Cardiac fibroblast (primary cell): ENCODE measurements at regions not wholly inside any gene's neighbourhood (a gene's known extent, or its start where the extent isn't known, plus 50 kb on each side); places are given as distances from the start of the nearest gene placed in this dataset.
A peak's percentile ranks its signal among the peaks of the same experiment; 100 is the strongest.
"Not testable (repeated sequence)": the region's sequence is repeated elsewhere in the genome, so short reads cannot be mapped to it uniquely, and the experiment has no call there.

Experiments
- DNase-seq, 2 donors: peaks; one replicate each; pipeline versions ENCODE4 v3.0.0 to v3.0.0-alpha.2; 2010; ENCODE audit warnings: low read depth in 2 of 2
- H3K4me3 ChIP-seq, 2 donors: replicated peaks in 1 of 2; 1 replicate in 1 of 2; 2 replicates in 1 of 2; pipeline ENCODE4 v1.5.1; 2011; ENCODE audit warnings: low read depth in 2 of 2, low read length in 2 of 2, mild to moderate bottlenecking in 2 of 2, moderate library complexity in 1 of 2

DNA sequence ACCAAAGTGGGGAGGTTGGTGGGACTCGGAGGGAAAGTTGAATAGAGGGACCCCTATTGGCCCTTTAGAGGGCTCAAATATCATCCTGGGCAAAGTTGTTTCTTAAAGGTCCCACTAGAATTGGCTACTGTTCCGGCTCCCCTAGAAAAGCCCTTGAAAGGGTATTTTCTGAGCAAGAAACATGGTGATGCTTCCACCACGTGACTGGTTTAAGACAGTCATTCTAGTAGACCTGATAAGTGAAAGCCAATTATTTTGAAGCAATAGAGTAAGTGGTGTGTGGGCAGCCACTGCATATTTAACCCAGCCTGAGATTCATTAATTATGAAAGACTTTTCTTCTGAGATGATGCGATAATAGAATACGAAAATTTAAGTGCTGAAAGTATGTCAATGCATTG is 253.3 kb downstream of the BCL2L11 start:
- DNase-seq, H3K4me3 ChIP-seq: not testable (repeated sequence)

DNA sequence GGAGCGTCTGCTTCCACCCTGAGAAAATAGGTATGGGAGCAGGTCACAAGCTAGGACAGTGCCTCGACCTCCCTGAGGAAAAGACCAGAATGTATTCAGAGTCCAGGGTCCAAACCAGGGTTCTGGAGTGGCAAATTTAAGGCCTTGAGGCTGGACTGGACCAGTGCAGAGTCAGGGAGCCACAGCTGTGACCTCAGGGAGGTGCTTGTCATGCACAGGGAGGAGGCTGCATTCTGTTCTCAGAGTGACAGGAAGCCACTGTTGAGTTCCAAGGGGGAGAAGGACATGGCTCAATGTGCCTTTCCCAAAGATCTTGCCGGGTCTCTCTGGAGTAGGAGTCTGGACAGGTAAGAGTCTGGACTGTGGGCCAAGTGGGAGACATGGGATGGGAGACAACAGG is 254.0 kb downstream of the BCL2L11 start:
- H3K4me3 ChIP-seq, DNase-seq: not testable (repeated sequence)

DNA sequence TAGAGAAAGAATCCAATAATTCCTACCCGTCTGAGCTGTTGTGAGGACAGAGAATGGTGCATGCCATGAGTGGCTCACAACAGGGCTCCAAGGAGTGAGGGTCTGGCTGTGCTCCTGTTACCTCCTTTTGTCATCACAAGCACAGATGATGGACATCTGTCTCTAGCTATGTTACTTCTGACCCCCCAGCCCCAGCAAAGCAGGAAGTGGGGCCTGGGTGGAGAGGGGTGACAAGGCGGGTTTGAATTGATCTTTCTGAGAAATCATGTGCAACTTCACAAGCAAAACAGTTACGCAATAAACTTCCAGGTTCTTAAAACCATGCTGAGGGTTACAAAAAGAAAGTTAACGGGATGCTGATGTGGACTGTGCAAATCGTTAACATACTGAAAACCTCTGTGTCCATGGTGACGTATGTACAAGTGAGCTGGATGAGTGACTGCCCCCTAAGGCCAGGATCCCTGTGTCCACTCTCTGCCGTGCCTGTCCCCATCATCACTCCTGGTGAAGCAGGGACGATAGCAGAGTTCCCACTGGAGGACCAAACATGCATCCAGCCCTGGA is 254.7 kb downstream of the BCL2L11 start:
- not testable (repeated sequence) for H3K4me3 ChIP-seq, DNase-seq

DNA sequence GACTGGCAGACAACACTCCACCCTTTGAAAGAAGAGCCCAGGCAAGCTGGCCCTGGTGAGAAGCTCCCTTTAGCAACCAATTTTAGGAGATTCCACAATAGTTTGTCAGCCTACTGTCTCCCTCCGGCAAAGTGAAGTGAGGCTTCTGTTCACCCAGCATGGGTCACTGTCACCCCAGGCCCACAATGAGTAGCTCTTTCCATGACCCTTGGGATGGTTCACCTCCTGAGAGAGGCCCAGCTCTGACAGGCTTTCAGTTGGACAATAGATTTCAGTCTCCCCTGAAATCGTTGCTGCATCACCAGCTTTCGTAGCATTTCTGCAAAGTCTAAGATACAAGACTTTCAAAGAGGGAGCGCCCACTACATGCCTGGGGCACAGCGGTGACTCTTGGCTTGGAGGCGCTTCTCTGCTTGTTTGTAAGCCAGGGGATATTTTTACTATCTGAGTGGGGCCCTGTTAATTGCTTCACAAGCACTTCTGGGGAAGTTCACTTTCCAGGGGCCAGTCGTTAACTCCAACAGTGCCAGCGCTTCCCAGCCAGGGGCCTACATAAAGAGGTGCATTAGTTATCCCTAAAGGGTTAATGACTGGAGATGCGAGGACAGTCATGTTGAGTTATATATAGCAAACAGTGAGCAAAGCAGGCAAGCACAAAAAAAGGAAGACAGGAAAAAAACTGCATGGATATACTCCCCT is 255.7 kb downstream of the BCL2L11 start:
- not testable (repeated sequence) for H3K4me3 ChIP-seq, DNase-seq

DNA sequence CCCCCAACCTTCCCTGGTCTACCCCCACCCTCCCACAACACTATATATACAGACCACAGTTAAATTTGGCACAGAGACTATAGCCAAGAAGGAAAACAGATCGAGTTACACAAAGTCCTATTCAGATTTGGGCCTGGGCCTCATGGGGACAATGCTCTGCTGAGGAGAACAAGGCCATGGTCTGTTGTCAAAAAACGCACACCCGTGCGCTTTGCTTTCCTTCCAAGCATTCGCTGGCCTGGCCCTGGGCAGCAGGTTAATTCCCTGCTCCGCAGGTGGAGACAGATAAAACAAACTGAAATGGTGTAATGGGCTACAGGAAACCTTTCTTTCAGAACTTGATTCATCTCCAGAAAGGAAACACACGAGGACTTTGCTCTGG is 256.2 kb downstream of the BCL2L11 start:
- H3K4me3 ChIP-seq: not testable (repeated sequence)
- peak in 1 of 2 donors; percentile 8 for DNase-seq

DNA sequence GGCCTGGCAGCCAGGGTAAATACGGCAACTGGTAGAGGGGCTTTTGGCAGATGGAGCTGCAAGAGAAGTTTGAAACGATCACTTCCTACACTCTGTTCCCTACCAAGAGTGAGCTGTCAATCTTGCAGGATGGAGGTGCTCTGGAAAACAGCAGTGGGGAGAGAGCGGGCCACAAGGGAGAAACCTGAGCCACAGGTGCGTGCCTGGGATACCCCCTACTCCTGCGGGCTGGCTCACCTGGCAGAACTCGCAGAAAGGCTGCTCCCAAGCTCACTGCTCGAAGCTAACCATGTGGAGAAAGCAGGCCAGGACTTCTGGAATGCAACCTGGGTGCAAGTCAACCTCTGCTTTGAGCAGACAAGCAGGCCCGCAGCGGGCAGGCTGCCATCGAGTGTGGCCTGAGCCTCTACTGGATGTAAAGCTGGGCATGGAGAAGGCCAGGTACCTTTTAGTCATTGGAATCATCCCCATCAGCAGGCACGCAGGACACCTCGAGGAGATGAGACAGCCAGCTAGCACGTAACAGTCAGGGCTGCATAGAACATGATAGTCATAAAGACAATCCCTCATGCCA is 256.8 kb downstream of the BCL2L11 start:
- not testable (repeated sequence) for DNase-seq, H3K4me3 ChIP-seq

DNA sequence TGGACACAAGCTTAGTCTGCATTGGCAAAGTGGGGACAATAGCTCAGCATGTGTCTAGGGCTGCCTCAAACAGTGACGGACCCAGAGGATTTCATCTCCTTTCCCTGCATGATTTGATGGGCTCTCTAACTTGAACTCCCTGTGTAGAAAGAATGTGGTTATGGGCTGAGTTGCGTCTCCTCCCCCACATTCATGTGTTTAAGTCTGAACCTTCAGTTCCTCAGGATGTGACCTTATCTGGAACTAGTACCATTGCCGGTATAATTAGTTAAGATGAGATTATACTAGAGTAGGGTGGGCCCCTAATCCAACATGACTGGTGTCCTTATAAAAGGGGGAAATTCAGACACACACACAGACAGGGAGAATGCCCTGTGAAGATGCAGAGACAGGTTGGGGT is 257.6 kb downstream of the BCL2L11 start:
- not testable (repeated sequence) for DNase-seq, H3K4me3 ChIP-seq

DNA sequence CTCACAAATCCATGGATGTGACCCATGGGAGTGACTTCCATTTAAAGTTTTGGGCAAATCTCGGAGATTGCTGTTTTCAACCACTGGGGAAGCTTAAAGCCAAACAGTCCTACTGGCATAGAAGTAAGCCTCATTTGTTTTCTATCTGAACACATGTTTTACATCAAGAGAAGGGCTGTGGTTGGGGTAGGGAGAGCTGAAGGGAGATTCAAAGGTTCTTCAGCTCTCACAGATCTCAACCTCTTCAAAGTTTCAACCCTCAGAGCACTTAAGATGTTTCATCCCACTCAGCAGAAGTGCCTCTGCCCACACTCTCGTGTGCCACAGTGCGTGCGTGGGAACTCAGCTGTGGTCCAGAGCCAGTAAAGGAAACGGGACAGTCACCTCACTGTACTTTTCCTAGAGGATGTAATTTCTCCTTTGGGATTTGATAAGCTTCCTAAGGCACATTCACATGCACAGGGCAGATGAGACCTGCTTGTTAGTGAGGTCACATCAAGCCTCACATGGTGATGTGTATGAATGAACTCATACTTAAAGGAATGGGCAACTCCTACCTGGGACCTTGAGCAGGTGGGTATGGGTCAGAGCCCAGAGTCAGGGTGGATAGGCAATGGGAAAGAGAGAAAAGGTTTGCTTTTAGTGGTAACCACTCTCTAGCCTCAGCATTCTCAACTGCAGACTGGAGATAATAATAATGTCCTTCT is 260.2 kb downstream of the BCL2L11 start:
- not testable (repeated sequence) for DNase-seq, H3K4me3 ChIP-seq

DNA sequence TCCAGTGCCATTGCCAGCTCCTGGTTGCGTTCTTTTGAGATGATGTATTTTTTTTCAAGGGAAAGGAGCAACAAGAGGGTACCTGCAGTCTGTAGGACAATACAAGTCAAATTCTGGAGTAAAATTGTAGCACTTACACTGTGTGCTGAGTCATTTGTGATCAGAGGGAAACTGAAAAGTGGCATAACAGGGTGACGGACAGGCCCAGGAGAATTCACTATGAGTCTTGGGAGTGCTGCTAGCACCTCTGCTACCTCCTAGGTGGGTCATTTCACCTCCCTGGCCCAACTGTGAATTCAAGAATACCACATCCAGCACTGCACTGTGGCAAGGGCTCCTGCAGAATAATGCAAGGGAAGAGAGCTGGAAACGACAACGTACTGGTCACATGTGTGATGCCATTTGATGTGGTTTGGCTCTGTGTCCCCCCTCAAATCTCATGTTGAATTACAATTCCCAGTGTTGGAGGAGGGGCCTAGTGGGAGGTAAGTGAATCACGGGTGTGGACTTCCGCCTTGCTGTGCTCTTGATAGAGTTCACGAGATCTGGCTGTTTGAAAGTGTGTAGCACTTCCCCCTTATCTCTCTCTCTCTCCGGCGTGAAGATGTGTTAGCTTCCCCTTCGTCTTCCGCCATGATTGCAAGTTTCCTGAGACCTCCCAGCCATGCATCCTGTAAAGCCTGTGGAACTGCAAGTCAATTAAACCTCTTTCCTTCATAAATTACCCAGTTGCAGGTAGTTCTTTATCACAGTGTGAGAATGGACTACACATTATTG is 261.0 kb downstream of the BCL2L11 start:
- DNase-seq, H3K4me3 ChIP-seq: not testable (repeated sequence)

DNA sequence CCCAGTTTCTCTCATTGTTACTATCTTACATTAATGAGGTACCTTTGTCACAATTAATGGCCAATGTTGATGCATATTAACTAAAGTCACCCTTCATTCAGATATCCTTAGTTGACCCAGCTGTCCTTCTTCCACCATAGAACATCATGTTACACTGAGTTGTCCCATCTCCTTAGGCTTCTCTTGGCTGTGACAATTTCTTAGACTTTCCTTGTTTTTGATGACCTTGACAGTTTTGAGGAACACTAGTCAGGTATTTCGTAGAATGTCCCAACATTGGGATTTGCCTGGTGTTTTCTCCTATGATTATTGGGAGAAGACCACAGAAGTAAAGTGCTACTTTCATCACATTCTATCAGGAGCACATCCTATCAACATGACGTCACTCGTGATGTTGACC is 261.8 kb downstream of the BCL2L11 start:
- DNase-seq, H3K4me3 ChIP-seq: not testable (repeated sequence)

DNA sequence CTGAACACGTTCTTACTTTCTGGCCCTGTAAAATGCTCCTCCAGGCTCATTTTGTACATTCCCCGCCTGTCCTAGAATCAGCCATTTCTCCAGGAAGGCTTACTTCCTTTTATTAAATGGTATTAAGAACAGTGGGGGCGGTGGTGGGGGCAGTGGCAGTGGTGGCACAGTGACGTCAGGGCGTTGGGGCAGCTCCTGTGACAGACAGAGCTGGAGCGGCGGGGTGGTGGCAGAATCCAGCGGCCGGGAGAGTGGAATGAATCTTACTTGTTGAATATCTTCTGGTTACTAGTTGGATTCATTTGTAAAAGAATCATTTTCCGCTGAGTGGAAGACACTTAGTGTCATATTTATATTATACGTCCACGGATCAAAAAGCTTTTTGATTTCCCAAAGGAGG is 262.6 kb downstream of the BCL2L11 start:
- H3K4me3 ChIP-seq, DNase-seq: not testable (repeated sequence)

DNA sequence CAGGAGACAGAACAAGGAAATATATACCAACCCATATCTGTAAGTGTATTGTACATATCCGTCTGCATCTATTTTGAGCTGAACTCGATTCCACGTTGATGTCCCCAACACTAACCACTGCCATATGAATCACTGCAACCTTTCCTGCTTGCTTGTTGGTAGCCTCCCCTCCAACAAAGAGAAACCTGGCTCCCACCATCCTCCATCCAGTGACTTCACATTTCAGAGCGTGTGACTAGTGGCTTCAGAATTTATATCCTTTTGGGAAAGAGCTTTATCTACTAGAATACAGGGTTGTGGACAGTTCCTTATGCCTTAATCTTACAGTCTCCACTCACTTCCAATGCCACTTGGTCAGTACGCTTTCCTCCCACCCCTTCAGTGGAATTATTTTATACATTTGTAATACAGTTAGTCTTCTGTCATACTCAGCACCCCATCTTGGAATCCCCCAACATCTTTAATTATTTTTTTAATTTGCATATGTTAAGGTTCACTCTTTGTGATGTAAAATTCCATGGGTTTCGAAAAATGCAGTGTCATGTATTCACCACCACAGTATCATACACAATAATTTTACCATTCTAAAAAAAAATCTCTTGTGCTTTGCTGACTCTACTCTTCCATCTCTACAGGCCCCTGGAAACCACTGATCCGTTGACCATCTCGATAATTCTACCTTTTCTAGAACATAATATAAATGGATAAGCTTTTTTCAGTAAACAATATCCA is 264.7 kb downstream of the BCL2L11 start:
- DNase-seq: peak in 1 of 2 donors; percentile 24
- H3K4me3 ChIP-seq: not testable (repeated sequence)

DNA sequence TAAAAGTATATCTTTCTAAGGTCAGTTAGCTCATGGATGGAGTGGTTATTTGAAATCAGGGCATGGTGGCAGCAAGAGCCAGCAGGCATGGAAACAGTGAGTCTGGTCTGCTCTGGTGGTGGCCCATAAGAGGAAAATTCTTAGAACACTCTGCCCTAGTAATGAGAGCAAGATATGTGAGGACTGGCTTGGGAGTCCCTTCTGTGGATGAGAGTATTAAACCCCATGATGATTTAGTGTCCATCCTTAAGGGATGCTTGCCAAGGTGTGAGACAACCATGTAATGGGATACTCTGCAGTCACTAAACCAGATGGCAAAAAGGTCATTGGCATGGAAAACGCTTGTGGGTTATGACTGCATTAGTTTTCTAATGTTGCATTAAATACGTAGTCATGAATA is 269.9 kb downstream of the BCL2L11 start:
- DNase-seq: peak in 1 of 2 donors; percentile 5
- H3K4me3 ChIP-seq: not testable (repeated sequence)

DNA sequence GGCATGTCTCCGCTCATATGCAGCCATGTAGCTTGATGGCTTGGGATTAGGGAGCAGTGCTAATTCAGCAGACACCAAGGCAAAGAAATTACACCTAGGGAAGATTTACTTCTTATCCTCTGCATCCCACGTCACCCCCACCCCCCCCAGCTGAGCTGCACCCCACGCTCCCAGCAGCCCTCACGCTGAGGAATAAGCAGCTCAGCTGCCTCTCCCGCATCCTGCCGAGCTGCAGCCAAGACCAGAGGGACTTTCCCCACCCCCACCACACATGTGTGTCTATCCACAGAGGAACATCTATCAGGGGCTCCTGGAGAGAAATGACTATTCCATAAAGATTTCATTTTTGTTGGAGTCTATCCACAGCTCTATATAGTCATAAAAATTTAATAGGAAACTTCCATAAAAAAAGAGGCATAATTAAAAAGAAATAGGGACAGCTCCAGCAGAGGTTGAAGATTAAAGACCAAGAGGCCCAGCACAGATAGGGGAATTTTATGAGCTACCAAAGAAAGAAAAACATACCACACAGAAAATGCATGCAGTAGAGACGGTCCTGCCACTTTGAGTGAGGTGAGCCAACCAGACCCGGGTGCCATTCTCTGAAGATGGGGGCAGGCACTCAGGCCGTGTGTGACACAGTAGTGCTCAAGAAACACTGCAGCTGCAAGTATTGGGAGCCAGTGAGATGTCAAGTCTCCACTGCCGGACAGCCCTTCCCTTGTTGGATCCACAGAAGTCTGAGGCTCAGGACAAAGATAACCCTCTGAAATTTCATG is 274.8 kb downstream of the BCL2L11 start:
- H3K4me3 ChIP-seq: not testable (repeated sequence)
- peak; percentile 41 to 44 for DNase-seq

DNA sequence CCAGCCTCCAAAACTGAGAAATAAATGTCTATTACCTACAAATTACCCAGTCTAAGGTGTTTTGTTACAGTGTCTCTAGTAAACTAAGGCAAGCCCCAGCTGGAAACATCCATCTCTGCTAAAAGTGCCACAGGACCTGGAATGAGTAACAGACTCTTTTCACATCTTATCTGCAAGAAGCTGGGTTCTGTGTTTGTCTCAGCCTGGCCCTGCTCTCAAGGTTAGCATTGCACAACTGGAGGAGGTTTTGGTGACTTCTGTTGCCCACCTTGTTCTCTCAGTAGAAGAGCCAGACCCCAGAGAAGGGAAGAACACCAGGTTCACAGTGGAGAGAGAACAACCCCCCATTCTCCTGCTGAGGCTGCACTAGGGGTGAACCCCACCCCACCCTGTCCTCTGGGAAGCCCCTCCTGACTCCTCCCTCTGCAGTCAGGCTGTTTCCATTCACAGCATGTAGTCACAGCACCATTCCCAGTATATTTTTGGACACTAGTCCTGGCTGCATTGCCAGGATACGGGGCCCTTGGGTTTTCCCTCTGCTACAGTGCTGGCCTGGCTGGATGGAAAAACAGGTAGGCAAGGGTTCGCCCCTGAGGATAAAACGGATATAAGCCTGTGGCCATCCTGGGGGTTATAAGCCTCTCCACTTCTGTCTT is 280.0 kb downstream of the BCL2L11 start:
- H3K4me3 ChIP-seq, DNase-seq: not testable (repeated sequence)

DNA sequence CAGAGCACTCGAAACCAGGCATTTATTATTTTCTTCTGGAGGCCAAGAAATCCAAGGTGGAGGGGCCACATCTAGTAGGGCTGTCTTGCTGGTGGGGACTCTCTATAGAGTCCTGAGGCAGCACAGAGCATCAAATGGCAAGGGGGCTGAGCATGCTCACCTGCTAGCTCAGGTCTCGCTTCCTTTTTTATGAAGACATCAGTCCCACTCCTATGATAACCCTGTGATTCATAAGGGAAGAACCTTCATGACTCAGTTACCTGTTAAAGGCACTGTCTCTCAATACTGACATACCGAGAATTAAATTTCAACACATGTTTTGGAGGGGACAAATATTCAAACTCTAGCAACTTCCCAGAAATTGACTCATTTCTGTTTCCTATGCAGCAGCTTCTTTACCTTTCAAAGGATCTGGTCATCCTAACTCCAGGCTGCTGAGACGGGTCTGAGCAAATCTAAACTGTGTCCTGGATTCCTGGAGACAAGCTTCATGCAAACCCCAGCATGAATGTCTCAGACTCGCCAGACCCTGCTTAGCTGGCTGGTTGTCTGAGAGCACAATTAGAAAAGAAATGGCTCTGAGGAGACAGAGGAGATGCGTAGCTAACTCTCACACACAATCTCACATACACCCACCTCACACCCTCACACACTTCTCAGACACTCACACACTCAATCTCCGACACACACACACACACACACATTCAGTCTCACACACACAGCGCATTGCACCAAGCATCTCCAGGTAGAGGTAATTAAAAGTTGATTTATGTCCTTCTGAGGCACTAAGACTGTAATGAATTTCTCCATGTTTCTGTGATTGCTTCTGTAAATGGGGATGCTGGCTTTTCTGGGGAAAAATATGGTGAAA is 280.8 kb downstream of the BCL2L11 start:
- not testable (repeated sequence) for DNase-seq, H3K4me3 ChIP-seq
